Mucosa of gallbladder (tissue), 1 donor: ENCODE measurements at regions not wholly inside any gene's neighbourhood (a gene's known extent, or its start where the extent isn't known, plus 50 kb on each side); places are given as distances from the start of the nearest gene placed in this dataset.
"Not testable (repeated sequence)": the region's sequence is repeated elsewhere in the genome, so short reads cannot be mapped to it uniquely, and the experiment has no call there.

Experiments used
- DNase-seq: peaks from one replicate; pipeline ENCODE4 v3.0.0-alpha.2; 2020; ENCODE audit warnings: low spot score
- donor health status: DM: no; HTN: no; CAD: no.

GRCh38 chr2:226282151-226282550 lies 517.5 kb downstream of the IRS1 start:
- DNase-seq = no peak

GRCh38 chr2:226280136-226280535 lies 519.5 kb downstream of the IRS1 start:
- DNase-seq = not testable (repeated sequence)

- DNase-seq = no peak
Measured at GRCh38 chr2:226275215-226275614, 524.4 kb downstream of the IRS1 start.

- DNase-seq = no peak
Measured at GRCh38 chr2:226274143-226274542, 525.5 kb downstream of the IRS1 start.

- DNase-seq = no peak
Measured at GRCh38 chr2:226273440-226273839, 526.2 kb downstream of the IRS1 start.

- DNase-seq = no peak
Measured at GRCh38 chr2:226272435-226272834, 527.2 kb downstream of the IRS1 start.

GRCh38 chr2:226270285-226271058 lies 529.1 kb downstream of the IRS1 start:
- DNase-seq = no peak

- DNase-seq = no peak
Measured at GRCh38 chr2:226267516-226268289, 531.9 kb downstream of the IRS1 start.

GRCh38 chr2:226256709-226257376 lies 542.8 kb downstream of the IRS1 start:
- no peak for DNase-seq

GRCh38 chr2:226256237-226256636 lies 543.4 kb downstream of the IRS1 start:
- no peak for DNase-seq

GRCh38 chr2:226251661-226252060 lies 548.0 kb downstream of the IRS1 start:
- no peak for DNase-seq

- DNase-seq = no peak
Measured at GRCh38 chr2:226247289-226248275, 552.0 kb downstream of the IRS1 start.

- no peak for DNase-seq
Measured at GRCh38 chr2:226234187-226234586, 565.4 kb downstream of the IRS1 start.

GRCh38 chr2:226233388-226233787 lies 566.2 kb downstream of the IRS1 start:
- no peak for DNase-seq

GRCh38 chr2:226228080-226228479 lies 571.5 kb downstream of the IRS1 start:
- no peak for DNase-seq

GRCh38 chr2:226227341-226227740 lies 572.3 kb downstream of the IRS1 start:
- no peak for DNase-seq

GRCh38 chr2:226223704-226224103 lies 575.9 kb downstream of the IRS1 start:
- no peak for DNase-seq

GRCh38 chr2:226220511-226220910 lies 579.1 kb downstream of the IRS1 start:
- DNase-seq = no peak

- no peak for DNase-seq
Measured at GRCh38 chr2:226217191-226217590, 582.4 kb downstream of the IRS1 start.

GRCh38 chr2:226216575-226216974 lies 583.0 kb downstream of the IRS1 start:
- DNase-seq = no peak

- DNase-seq = peak; percentile 49
Measured at GRCh38 chr2:226215902-226216503, 583.6 kb downstream of the IRS1 start.
